ENCODE measurements at regions not wholly inside any gene's neighbourhood (a gene's known extent, or its start where the extent isn't known, plus 50 kb on each side); places are given as distances from the start of the nearest gene placed in this dataset.

GRCh38 chr7:41130561-41131236, 572.2 kb downstream of the INHBA start:
- DNase-seq, result no peak
- Histone ChIP-seq H3K4me3 (no peak overlapping the region), H3K4me1 (no peaks in the 10 kb centered on the region), H3K36me3 (no peaks in the 10 kb centered on the region), H3K27ac (no peak overlapping the region), H3K9me3 (no peaks in the 10 kb centered on the region), H3K27me3 (no peaks in the 10 kb centered on the region)
- intact Hi-C loops (cut with DNase I), result no loop called here
- 88 to 89% methylated on average over 10 of the region's 10 CpGs for WGBS, 2 donors
- TF ChIP-seq POLR2A (IDR thresholded peaks at IDR 0.05) (no peak), CTCF (IDR thresholded peaks at IDR 0.05) (no peak), POLR2AphosphoS5 (IDR thresholded peaks at IDR 0.05) (no peak), EP300 (IDR thresholded peaks at IDR 0.05) (no peak)

- H3K4me3 ChIP-seq, result no peak overlapping the region
- no peaks in the 10 kb centered on the region for H3K4me1 ChIP-seq
- 90 to 92% methylated on average over 5 of the region's 5 CpGs for WGBS, 2 donors
- no peaks in the 10 kb centered on the region for H3K27me3 ChIP-seq
- no peak for TF ChIP-seq POLR2A (IDR thresholded peaks at IDR 0.05)
- TF ChIP-seq POLR2AphosphoS5 (IDR thresholded peaks at IDR 0.05), result no peak
- no peak for TF ChIP-seq EP300 (IDR thresholded peaks at IDR 0.05)
- no peak for TF ChIP-seq CTCF (IDR thresholded peaks at IDR 0.05)
- no peak overlapping the region for H3K27ac ChIP-seq
- intact Hi-C loops (cut with DNase I), result no loop called here
- H3K9me3 ChIP-seq, result no peaks in the 10 kb centered on the region
- no peak for DNase-seq
- no peaks in the 10 kb centered on the region for H3K36me3 ChIP-seq
Observed at GRCh38 chr7:41130086-41130485, 572.8 kb downstream of the INHBA start.

GRCh38 chr7:41125343-41125742, 577.5 kb downstream of the INHBA start:
- DNase-seq, result no peak
- 89 to 94% methylated on average over 2 of the region's 2 CpGs for WGBS, 2 donors
- Histone ChIP-seq H3K9me3 (no peaks in the 10 kb centered on the region), H3K27me3 (no peaks in the 10 kb centered on the region), H3K27ac (no peak overlapping the region), H3K4me1 (no peaks in the 10 kb centered on the region), H3K36me3 (no peaks in the 10 kb centered on the region), H3K4me3 (no peak overlapping the region)
- TF ChIP-seq EP300 (IDR thresholded peaks at IDR 0.05), result no peak
- TF ChIP-seq POLR2AphosphoS5 (IDR thresholded peaks at IDR 0.05), result no peak
- TF ChIP-seq POLR2A (IDR thresholded peaks at IDR 0.05), result no peak
- TF ChIP-seq CTCF (IDR thresholded peaks at IDR 0.05), result no peak
- intact Hi-C loops (cut with DNase I), result no loop called here

- no peaks in the 10 kb centered on the region for H3K4me1 ChIP-seq
- TF ChIP-seq CTCF (IDR thresholded peaks at IDR 0.05) (no peak), EP300 (IDR thresholded peaks at IDR 0.05) (no peak), POLR2AphosphoS5 (IDR thresholded peaks at IDR 0.05) (no peak), POLR2A (IDR thresholded peaks at IDR 0.05) (no peak)
- no peak for DNase-seq
- H3K4me3 ChIP-seq, result no peak overlapping the region
- no peak overlapping the region for H3K27ac ChIP-seq
- H3K9me3 ChIP-seq, result no peaks in the 10 kb centered on the region
- no peaks in the 10 kb centered on the region for H3K36me3 ChIP-seq
- no peaks in the 10 kb centered on the region for H3K27me3 ChIP-seq
- intact Hi-C loops (cut with DNase I), result no loop called here
- 22 to 42% methylated on average over 4 of the region's 4 CpGs for WGBS, 2 donors
Observed at GRCh38 chr7:41122256-41122987, 580.5 kb downstream of the INHBA start.

Data from sigmoid colon (tissue), 6 donors.